Activated CD4-positive, alpha-beta T cell treated with anti-CD3 and anti-CD28 coated beads, Interleukin-10, Interleukin-2, amounts not matched to agents 100 ng/mL and 50 ng/mL, durations not matched to agents 16 hours and 8 hours (primary cell): ENCODE measurements at regions not wholly inside any gene's neighbourhood (a gene's known extent, or its start where the extent isn't known, plus 50 kb on each side); places are given as distances from the start of the nearest gene placed in this dataset.

Experiments
- DNase-seq: peaks from one replicate; pipeline ENCODE4 v3.0.0-alpha.2; 2020

DNA sequence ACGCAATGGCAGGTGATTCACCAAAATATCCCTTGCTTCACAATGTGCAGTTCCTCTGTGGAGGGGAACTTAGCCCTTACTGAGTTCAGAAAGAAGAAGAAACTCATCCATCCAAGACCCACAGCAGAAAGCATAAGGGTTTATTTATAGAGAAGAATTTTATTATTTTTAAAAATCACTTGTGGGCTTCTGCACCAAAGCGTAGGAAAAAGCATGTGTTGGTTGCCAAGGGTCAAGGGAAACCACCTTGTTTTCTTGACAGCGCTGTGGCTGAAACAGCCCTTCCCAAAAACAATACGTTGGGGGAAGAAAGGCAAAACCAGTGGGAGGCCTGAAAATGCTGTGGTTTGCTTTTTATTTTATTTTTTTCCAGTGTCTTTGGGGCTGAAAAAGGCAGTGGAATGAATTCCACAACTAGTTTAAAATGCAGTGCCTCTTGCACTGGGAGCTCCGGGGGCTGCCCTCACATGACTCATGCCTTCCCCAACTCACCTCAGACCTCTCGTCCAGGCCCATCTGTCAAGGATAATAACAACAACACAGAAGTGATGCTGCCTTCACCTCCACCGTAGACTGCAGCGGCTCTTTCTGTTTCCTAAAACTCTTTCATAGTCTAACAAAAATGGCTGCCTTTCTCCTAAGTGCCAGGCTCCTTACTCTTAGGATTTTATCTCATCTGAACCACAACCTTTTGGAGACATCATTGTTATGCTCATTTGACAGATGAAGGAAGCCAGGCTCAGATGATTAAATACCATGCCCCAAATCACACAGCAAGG, 224.2 kb upstream of the JUN start:
- DNase-seq = peak; percentile 41

DNA sequence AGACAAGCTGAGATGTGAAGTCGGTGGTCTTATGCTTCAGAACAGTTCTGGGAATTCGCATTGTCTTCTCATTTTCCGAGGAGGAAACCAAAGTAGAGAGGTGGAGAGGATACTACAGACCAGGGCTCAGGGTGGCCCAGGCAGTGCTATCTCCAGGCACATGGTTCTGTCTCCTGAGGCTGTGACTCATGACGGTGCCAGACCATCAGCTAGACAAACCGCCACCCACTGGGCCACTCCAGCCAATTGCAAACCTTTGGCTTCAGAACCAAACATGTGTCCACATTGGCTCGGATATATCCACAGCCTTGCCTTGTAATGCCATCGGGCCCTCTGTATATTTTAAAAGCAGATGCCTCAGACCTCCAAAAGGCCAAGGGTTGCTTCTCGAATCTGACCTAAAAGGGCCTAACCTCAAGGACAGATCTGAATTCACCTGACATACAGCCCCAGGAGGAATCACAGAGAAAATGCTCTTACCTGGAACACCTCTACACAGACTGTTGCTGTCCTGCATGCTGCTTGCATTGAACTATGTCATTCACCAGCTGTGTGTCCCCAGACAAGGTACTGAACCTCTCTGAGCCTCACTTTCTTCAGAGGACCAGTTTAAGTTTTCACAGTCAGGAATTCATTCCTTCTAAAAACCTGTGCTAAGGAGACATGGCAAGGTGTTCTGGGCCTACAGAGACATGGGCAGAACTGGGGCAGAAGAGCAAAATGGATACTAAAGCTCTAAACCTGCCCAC, 224.9 kb upstream of the JUN start:
- no peak for DNase-seq

DNA sequence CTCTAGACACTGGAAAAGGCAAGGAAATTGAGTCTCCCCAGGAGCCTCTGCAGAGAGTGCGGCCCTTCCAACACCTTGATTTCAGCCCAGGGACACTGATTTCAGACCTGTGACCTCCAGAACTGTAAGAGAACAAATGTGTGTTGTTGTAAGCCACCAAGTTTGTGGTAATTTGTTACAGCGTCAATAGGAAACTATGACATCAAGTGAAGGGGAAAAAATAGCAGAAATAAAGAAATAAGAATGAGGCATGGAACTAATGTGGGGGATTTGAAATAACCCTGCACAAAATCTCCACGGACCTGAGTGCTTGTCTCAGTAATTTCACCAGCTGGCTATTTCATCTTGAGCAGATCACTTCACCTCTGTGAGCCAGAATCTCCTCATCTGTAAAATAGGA, 227.8 kb upstream of the JUN start:
- no peak for DNase-seq

DNA sequence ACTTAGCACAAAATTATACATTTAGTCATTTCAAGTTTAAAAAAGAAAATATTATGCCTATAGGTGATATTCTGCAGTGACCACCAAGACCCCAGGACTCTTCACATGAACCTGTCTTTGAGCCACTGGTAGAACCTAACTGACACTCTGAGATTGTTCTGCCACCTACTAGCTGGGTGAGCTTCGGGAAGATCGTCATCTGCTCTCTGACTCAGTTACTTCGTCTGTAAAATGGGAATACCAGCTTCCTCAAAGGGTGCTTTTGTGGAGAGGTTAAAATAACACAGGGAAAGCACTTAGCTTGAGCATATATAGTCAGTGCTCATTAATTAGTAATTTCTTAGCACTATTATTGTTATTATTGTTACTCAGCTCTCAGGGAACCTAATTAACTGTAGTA, 228.5 kb upstream of the JUN start:
- DNase-seq = no peak

DNA sequence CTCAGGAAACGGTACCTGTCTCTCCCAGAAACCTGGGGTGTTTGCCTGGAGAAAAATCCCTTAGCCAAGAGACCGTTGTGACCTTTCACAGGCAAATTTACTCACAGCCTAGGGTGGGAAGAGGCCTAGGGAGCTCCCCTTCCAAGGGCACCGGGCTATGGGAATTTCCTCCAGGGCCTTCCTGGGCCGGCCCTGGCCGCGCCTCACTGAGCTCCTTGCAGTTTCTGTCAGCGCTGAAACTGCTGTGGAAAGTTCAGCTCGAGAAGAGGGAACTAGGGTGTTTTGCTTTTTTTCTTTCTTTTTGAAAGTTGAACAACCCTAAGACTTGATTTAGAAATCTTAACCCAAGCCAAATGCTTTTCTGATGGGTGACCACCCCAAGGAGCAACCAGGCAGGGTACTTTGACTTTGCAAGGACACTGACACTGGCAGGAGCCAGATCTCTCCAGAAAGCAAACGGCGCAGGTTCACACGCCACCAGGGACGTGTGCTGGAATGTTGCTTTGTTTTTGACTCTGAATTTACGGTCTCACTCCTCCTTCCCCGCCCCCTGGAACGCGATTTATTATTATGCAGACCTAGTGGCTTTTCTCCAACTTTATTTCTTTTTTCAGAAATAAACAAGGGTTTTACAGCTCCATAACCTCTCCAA, 229.6 kb upstream of the JUN start:
- DNase-seq = no peak

DNA sequence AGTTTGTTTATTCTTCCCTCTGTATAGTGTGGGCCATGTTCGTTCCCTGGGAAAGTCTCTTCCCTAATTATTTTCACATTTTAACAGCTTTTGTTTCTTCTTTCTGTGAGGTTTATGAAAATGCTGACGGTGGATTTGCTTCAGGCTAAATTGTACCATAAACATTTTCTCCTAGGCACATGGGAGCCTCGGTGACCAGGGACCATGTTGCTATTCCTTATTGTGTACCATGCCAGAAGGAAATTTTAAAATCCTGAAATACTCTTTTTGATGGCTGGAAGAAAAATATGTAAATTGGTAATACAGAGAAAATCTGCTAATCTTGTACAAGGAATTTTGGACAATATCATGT, 230.1 kb upstream of the JUN start:
- DNase-seq = no peak

DNA sequence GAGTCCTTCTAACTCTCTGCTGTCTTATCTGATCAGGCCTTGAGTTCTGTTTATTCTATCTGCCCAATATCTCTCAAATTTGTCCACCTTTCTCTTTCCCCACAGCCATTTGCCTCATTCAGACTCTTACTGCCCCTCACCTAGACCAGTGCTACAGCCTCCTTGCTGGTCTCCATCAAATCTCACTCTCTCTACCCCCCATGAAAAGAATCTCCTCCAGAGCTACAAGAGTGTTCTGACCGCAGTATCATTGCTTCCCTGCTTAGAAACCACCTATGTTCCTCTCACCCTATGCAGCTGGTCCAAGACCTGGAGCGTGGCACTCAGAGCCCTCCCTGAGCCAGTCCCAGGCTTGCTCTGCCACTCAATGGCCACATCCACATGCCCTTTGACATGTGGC, 231.0 kb upstream of the JUN start:
- no peak for DNase-seq

DNA sequence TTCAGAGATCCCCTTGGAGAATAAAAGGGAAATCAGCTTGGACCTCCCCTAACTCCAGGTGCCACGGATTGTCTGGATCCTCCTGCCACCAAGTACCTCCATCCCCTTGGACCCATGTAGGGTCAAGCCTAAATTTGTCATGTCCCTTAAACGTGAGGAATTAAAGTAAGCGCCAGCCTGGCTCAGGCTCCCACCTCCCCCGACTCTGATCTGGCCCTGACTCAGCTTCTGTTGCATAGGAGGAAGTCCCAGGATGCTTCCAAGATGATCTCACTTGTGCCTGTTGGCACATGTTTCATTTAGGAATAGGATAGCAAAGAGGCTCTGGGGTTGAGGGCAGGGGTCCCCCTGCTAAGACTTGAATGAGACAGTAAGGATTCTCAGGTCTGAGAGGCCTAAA, 231.9 kb upstream of the JUN start:
- DNase-seq = no peak

DNA sequence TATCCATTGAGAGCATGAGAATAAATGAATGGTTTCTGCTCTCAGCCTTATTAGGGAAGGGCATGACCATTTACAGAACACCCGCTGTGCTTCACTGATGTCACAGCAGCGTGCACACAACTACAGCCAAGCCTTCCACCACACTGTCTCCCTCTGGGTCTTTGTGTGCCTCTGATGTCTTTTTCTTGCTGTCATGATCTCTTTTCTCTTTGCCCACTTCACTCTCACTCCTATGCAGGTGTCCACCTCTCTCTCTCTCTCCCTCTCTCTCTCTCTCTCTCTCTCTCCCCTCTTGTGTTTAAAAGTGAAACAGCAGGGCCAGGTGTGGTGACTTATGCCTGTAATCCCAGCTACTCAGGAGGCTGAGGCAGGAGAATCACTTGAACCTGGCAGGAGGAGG, 232.5 kb upstream of the JUN start:
- DNase-seq = no peak

DNA sequence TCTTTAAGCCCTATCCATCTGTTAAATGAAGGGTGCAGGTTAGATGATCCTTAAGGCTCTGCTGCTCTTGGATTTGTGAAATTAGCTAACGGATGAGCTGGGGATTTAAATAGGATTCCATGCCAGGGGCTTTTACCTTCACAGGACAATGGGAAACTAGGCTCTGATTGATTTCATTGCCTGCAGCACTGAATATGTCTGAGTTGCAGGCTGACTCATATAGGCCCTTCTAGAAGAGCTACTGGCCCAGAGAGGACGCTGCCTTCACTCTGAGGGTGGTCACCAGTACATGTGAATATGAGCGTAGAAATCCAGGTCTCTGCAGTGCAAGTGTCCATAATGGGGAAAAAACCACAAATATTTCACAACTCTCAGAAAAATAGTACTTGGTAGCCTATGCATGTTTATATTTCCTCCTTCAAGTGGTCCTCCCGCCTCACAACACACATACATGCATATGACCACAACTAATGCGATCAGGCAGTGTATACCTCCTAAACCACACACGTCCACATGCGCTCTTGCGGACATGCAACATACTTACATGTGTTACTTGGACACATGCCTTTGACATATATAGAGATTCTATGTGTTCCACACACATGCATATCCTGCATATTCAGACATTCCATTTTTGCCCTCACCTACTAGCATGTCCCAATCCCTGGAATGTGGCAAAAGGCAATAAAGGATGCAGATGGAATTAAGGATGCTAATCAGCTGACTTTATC, 233.8 kb upstream of the JUN start:
- DNase-seq = no peak

DNA sequence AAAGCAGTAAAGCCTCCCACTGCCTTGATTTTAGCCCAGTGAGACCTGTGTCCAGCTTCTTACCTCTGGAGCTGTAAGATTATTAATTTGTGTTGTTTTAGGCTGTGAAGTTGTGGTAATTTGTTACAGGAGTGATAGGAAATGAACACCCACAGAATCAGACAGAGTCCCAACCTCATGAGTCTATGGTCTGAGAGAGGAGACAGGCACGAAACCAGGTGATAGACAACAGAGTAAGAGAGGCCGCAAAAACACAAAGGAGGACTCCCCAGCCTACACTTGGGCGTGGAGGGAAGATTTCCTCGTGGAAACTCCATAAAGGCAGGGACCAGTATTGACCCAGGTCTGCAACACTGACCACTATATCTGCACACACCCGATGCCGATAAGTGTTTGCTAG, 234.6 kb upstream of the JUN start:
- DNase-seq = no peak

DNA sequence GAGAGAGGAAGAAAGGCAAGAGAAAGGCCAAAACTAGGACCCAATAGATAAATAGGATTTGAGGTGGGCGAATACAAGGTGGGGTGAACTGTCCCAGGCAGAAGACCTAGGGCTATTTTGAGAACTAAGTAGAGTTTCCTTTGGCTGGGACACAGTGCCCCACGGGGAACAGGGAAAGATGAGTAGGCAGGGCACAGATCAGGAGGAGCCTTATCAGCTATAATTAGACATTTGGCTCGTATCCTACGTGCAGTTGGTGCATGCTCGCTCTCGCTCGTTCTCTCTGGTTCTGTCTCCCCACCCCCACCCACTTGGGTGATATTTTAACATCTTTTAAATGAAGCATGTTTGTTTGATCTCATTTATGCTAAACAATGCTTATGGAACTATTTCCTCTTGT, 235.0 kb upstream of the JUN start:
- DNase-seq = no peak

DNA sequence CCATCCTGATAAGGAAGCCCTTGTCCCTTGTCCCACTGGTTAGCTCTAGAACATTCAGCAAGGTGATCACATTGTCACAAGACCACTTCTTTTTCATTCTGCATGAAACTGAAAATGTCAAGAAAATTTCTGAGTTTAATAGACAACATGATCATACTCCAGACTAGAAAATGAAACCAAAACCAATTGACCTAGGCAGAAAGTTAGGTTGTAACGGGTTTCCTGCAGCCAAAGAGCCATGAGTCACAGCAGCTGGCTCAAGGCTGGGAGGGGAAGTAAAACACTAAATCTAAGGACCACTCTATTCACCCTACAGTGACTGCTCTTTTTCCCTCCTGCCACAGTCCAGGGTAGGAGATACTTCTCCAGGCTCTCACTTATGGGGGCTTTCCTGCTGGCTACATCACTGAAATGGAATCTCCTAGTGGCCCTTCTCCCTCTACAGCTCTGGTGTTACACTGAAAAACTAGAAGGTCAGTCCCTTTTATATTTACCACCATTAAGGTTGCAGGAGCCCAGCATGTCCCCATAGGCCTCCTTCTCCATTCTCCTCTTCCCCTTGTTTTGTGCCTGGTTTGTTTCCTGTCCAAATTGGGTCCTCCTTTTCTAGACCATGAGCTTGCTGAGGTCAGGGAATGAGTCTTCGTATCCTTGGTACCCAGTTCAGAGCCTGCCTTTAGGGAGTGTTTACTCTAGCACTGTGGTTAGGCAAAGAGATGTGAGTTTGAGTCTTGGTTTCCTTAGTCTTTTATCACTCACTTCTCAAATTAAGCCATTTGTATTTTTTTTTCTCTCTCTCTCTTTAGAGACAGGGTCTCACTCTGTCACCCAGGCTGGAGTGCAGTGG, 236.5 kb upstream of the JUN start:
- DNase-seq = peak; percentile 83

DNA sequence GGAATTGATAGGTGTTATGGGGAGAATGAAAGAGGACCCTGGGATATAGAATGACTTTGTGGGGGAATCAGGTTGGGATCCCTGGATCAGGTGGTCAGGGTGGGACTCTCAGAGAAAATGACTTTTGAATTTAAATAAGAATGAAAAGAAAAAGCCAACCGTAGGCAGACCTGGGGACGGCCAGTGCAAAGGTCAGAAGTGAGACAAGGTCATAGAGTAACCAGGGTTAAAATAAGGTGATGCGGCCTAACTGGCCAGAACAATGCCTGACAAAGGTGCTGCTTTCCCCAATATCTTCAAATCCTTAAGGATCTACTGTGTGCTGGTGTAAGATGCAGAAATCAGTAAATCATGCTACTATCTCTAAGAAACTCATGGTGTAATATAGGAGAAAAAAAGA, 238.4 kb upstream of the JUN start:
- no peak for DNase-seq

DNA sequence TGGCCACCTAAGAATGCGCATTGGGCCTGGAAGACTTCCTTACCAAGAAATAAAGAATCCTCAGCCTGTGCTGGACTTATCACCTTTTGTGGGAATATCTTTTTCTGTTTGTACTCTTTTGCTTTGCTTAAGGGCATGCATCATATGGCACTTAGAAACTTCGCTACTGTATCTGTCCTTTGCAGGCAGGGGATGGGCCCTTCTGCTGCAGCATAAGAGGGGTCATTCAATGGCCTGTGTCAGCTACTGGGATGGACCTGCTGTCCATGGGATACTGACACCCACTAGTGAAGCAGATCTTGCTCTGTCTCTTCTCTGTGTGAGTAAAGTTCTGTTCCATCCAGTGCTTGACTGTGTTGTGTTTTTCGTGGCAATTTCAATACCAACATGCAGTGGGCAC, 239.0 kb upstream of the JUN start:
- DNase-seq = no peak

DNA sequence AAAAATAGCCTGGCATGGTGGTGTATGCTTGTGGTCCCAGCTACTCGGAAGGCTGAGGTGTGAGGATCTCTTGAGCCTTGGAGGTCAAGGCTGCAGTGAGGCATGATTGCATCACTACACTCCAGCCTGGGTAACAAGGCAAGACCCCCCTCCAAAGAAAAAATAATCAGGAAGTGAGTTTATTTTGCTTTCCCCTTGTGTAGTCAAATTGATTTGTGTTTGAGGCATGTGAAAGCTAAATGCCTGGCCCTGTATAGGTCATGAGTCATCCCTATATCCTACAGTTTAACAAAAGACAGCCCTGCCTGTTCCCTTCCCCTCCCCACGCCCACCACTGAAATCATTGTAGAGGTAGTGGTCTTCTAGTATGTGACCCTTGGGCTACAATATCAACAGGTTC, 241.4 kb upstream of the JUN start:
- peak; percentile 20 for DNase-seq

DNA sequence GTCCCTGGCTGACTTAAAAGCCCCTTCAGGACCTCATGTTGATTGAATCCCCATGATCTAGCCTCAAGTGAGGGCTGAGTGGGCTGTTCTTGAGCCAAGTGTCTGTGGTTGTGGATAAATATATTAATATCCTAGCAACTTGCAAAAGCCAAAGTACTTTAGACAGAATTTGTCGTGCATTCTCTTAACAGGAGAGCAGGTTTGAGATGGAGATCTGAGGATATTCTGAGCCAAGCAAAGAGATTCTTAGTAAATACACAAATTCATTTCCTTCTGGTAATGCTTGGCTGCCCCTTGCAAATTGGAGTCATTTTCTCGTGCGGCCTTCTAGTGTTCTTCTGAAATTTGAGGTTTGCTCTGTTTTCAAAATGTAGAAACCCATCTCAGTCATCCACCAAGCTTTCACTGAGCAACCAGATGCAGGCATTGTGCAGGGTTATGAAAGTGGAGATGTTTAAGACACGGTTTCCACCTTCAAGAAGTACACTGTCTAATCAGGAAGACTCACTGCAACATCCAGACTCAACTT, 242.1 kb upstream of the JUN start:
- DNase-seq = peak; percentile 34

DNA sequence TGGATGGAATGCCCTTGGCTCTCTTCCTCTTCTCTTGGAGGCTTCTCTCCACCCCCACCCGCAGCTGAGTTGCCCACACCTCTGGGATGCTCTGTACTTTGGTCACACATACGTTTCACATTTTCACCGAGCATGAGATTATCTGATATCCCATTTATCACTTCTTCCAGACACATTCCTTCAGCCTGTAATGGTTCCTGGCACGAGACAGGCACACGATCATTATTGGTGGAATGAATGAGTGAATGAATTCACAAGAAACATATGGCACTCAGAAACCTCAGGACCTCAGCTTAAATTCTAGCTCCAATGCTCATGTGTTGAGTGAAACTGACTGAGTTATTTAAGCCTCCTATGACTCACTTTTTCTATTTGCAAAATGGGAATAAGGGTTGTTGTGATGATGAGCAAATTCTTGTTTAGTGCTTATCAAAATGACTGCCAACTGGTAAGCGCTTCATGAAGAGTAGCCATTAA, 242.7 kb upstream of the JUN start:
- peak; percentile 67 for DNase-seq

DNA sequence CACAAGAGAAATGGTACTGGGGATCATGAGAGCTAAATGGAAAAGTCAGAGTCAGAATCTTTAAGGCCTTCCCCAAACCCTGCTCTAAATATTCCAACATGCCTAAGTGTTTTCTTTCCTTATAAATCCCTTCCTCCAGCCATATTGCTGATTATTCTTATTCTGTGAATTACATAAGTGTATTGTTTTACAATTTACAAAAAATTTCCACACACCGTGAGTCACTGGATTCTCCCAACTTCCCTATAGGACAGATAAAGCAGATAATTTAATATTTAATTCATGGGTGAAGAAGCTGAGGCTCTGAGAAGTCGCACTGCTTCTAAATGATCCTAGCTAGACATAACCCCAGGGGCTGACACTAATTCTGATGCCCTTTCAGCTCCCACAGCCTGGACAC, 243.3 kb upstream of the JUN start:
- DNase-seq = no peak

DNA sequence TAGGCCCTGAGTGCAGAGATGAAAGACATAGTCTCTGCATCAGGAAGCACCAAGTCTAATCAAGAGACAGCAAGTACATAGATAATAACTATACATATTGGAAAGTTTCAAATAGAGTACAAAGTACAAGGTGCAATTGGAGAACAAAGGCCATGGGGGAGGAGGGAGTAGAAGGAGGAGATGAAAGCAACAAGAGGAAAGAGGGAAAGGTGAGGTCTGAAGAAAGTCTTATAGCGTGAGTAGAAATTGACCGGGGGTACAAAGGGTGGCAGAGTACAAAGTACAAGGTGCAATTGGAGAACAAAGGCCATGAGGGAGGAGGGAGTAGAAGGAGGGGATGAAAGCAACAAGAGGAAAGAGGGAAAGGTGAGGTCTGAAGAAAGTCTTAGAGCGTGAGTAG, 244.2 kb upstream of the JUN start:
- DNase-seq = no peak

DNA sequence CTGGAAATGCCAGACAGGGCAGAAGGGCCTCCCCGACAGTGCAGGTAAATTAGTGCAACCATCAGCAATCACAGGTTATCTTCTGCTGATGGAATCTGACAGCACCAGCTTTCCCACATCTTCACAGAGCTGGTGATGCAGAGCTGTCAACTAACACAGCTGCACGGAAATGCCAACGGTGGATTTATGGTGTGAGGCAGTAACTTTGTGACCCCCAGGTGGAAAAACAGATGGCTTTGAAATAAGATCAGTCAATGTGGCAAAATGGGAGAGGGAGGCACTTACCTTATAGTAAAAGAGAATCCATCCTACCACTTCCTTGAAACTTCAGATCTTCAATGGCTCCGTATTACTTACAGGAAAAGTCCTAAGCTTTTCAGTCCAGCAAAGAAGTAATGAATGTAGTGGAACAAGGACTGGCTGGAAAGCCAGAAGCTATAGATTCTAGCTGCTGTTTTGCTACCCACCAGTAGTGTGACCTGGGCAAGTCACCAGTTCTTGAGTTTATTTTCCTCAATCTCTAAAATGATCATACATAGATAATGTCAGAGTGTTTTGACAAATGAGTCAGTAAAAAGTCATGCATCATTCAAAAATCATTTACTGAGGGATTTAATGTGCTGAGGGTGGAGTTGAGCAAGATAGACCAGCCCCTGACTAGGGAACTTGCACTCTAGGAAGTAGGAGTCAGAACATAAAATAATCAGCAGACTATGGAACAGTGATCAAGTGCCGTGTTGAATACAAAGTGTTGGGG, 245.7 kb upstream of the JUN start:
- no peak for DNase-seq
